IMR-90 (cell line): ENCODE measurements at regions not wholly inside any gene's neighbourhood (a gene's known extent, or its start where the extent isn't known, plus 50 kb on each side); places are given as distances from the start of the nearest gene placed in this dataset.

Source experiments
- ATAC-seq: fragments of 200-7000 bp; cut with Tn5 transposase; 2 replicates; pipeline ENCODE4 v1.9.1; 2020; ENCODE audit warnings: low read depth, mild to moderate bottlenecking, moderate library complexity
- BruUV-seq: library from RNA; stranded (reverse); fragments of 400-500 nt; replicated peaks from 2 replicates; lab custom pipeline; 2021; lab: Mats Ljungman, UMichigan
- CTCF ChIA-PET: fragments of 300-600 bp; formaldehyde crosslinking; extraction: SDS; loops from one replicate; lab custom pipeline; 2021; ENCODE audit warnings: antibody characterized with exemption; lab: Yijun Ruan, JAX
- POLR2A ChIA-PET: fragments of 300-600 bp; sonication (Branson Sonifier 250); formaldehyde crosslinking; loops from one replicate; lab custom pipeline; 2022; ENCODE audit warnings: antibody characterized with exemption; ENCODE audit not compliant: unreplicated experiment; lab: Charles Lee
- DNase-seq: peaks from one replicate; pipeline ENCODE4 v3.0.0; 2013
- H2AFZ ChIP-seq: replicated peaks from 2 replicates; pipeline ENCODE3; 2013; ENCODE audit warnings: low read length, mild to moderate bottlenecking; ENCODE audit not compliant: poor library complexity
- H2AK5ac ChIP-seq: 2 replicates; pipeline ENCODE4 v1.6.1; 2013; ENCODE audit warnings: low read depth, low read length, inconsistent platforms
- H2AK9ac ChIP-seq: replicated peaks from 2 replicates; pipeline ENCODE3; 2013; ENCODE audit warnings: mild to moderate bottlenecking, low read depth, low read length, moderate library complexity; ENCODE audit not compliant: poor library complexity
- H2BK120ac ChIP-seq: 2 replicates; pipeline ENCODE4 v1.6.1; 2013; ENCODE audit warnings: low read depth, low read length, inconsistent platforms
- H2BK15ac ChIP-seq: 3 replicates; pipeline ENCODE4 v1.6.1; 2013; ENCODE audit warnings: low read depth, low read length, inconsistent platforms
- H2BK20ac ChIP-seq: 2 replicates; pipeline ENCODE4 v1.6.1; 2013; ENCODE audit warnings: low read depth, mild to moderate bottlenecking, inconsistent platforms, low read length, moderate library complexity
- H2BK5ac ChIP-seq: 2 replicates; pipeline ENCODE4 v1.6.1; 2013; ENCODE audit warnings: mild to moderate bottlenecking, low read depth, low read length, inconsistent platforms; ENCODE audit not compliant: poor library complexity, severe bottlenecking
- H3K14ac ChIP-seq: replicated peaks from 2 replicates; pipeline ENCODE4 v1.6.1; 2013; ENCODE audit warnings: low read depth, low read length, inconsistent platforms
- H3K18ac ChIP-seq: 2 replicates; pipeline ENCODE4 v1.6.1; 2013; ENCODE audit warnings: low read depth, low read length, control low read depth
- H3K23ac ChIP-seq: 2 replicates; pipeline ENCODE4 v1.6.1; 2013; ENCODE audit warnings: low read depth, low read length, inconsistent platforms
- H3K27ac ChIP-seq: 2 replicates; pipeline ENCODE4 v1.5.1; 2013; ENCODE audit warnings: mild to moderate bottlenecking, control low read depth, low read length; ENCODE audit not compliant: insufficient read depth
- H3K27me3 ChIP-seq: 2 replicates; pipeline ENCODE4 v1.6.1; 2013; ENCODE audit warnings: low read length; ENCODE audit not compliant: control insufficient read depth, insufficient read depth
- H3K36me3 ChIP-seq: 2 replicates; pipeline ENCODE4 v1.6.1; 2013; ENCODE audit warnings: low read length, mixed read lengths; ENCODE audit not compliant: control insufficient read depth, insufficient read depth
- H3K4ac ChIP-seq: 2 replicates; pipeline ENCODE4 v1.6.1; 2013; ENCODE audit warnings: low read depth, low read length, inconsistent platforms
- H3K4me1 ChIP-seq: 2 replicates; pipeline ENCODE4 v1.6.1; 2013; ENCODE audit warnings: low read length, mixed read lengths; ENCODE audit not compliant: control insufficient read depth, insufficient read depth
- H3K4me2 ChIP-seq: 2 replicates; pipeline ENCODE4 v1.6.1; 2013; ENCODE audit warnings: low read depth, mild to moderate bottlenecking, control low read depth, low read length, moderate library complexity
- H3K4me3 ChIP-seq: 2 replicates; pipeline ENCODE4 v1.5.1; 2013; ENCODE audit warnings: low read depth, mild to moderate bottlenecking, control low read depth, low read length, moderate library complexity; ENCODE audit not compliant: insufficient read depth
- H3K56ac ChIP-seq: 2 replicates; pipeline ENCODE4 v1.6.1; 2013; ENCODE audit warnings: low read length, inconsistent platforms; ENCODE audit not compliant: insufficient read depth; ENCODE audit errors: extremely low read depth
- H3K79me1 ChIP-seq, 2 experiments: 2 replicates each; pipeline ENCODE4 v1.6.1; 2013; ENCODE audit warnings: low read length in 2 of 2, inconsistent platforms in 1 of 2, low read depth in 1 of 2
- H3K9ac ChIP-seq: 2 replicates; pipeline ENCODE4 v1.6.1; 2013; ENCODE audit warnings: low read depth, low read length, control low read depth
- H3K9me1 ChIP-seq: 2 replicates; pipeline ENCODE4 v1.6.1; 2013; ENCODE audit warnings: low read length, inconsistent platforms; ENCODE audit not compliant: insufficient read depth
- H3K9me3 ChIP-seq: 2 replicates; pipeline ENCODE4 v1.6.1; 2013; ENCODE audit warnings: low read length; ENCODE audit not compliant: control insufficient read depth, insufficient read depth
- H4K20me1 ChIP-seq: 2 replicates; pipeline ENCODE4 v1.6.1; 2013; ENCODE audit warnings: low read length, inconsistent platforms; ENCODE audit not compliant: insufficient read depth
- H4K5ac ChIP-seq: 2 replicates; pipeline ENCODE4 v1.6.1; 2013; ENCODE audit warnings: mild to moderate bottlenecking, low read depth, low read length, control low read depth
- H4K8ac ChIP-seq, 2 experiments: 2 replicates each; pipeline ENCODE4 v1.6.1; 2013; ENCODE audit warnings: low read depth in 2 of 2, low read length in 2 of 2, control low read depth in 1 of 2, inconsistent platforms in 1 of 2
- H4K91ac ChIP-seq: 2 replicates; pipeline ENCODE4 v1.6.1; 2013; ENCODE audit warnings: low read depth, low read length, inconsistent platforms; ENCODE audit not compliant: insufficient read depth
- CTCF ChIP-seq: conservative IDR thresholded peaks from 2 replicates; pipeline ENCODE4 v1.5.1; 2012; ENCODE audit warnings: mild to moderate bottlenecking, low read depth, low read length, improper control_type of control experiment
- MXI1 ChIP-seq: IDR thresholded peaks from 2 replicates; pipeline ENCODE4 v1.6.1; 2012; ENCODE audit warnings: low read depth, mild to moderate bottlenecking, low read length, moderate library complexity, borderline replicate concordance
- RAD21 ChIP-seq: IDR thresholded peaks from 2 replicates; pipeline ENCODE4 v1.6.1; 2012; ENCODE audit warnings: low read length, improper control_type of control experiment
- dilution Hi-C: fragments of 300-500 bp; cut with HindIII; formaldehyde crosslinking; loops from one replicate; pipeline ENCODE4 v1.14.3; 2018; ENCODE audit warnings: low sequenced_read_pairs; ENCODE audit not compliant: unreplicated experiment
- in situ Hi-C: fragments of 300-500 bp; cut with MboI; formaldehyde crosslinking; loops from 3 replicates; pipeline ENCODE4 v1.14.3; 2019; ENCODE audit warnings: low sequenced_read_pairs, inconsistent platforms, mixed read lengths
- intact Hi-C: fragments of 100-400 bp; cut with micrococcal nuclease; formaldehyde crosslinking; loops from 2 replicates; pipeline ENCODE4 v1.10.0; 2022

DNA sequence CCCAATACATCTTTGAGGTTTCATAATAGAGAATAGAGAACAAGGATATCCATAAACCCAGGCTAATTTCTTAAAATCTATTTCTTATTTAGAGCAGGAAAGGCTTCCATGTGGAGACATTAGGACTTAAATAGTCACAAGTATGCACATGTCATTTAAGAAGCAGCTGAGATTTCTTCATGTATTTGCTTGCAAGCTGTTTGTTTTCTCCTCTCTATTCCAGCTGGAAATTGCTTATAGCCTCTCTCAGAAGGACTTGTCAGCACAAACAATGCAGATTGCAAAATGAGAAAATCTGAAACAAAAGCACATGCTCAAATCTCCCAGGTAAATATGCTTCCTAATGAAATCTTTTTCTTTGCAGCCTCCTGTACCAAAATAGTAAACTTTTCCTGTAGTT is 1473.1 kb downstream of the CDH8 start:
- Histone ChIP-seq H3K4me1 (no peaks in the 10 kb centered on the region), H2BK15ac (no peak overlapping the region), H2AFZ (no peak overlapping the region), H2BK5ac (no peak overlapping the region), H3K27me3 (no peaks in the 10 kb centered on the region), H3K9ac (no peak overlapping the region), H4K5ac (no peak overlapping the region), H3K27ac (no peak overlapping the region), H3K36me3 (no peaks in the 10 kb centered on the region), H4K91ac (no peak overlapping the region), H3K4me2 (no peak overlapping the region), H2BK120ac (no peak overlapping the region), H4K8ac (no peak overlapping the region), H3K79me1 (no peaks in the 10 kb centered on the region), H2AK9ac (no peak overlapping the region), H3K18ac (no peak overlapping the region), H3K14ac (no peak overlapping the region), H3K4me3 (no peak overlapping the region), H3K23ac (no peak overlapping the region), H3K9me3 (no peaks in the 10 kb centered on the region), H4K20me1 (no peaks in the 10 kb centered on the region), H3K56ac (no peak overlapping the region), H2AK5ac (no peak overlapping the region), H2BK20ac (no peak overlapping the region), H3K9me1 (no peaks in the 10 kb centered on the region), H3K4ac (no peak overlapping the region)
- ATAC-seq (no peak), DNase-seq (no peak)
- dilution Hi-C loops (no loop called here), in situ Hi-C loops (no loop called here), intact Hi-C loops (no loop called here)
- no TSS peak for BruUV-seq
- TF ChIP-seq CTCF = no peak
- TF ChIP-seq MXI1 = no peak
- no peak for TF ChIP-seq RAD21
- CTCF ChIA-PET = no interaction called here
- POLR2A ChIA-PET = no interaction called here
